Stimulated activated CD4-positive, alpha-beta T cell treated with anti-CD3 and anti-CD28 coated beads, Interleukin-4, amount 100 ng/mL, for 1 hour (primary cell): ENCODE measurements at regions not wholly inside any gene's neighbourhood (a gene's known extent, or its start where the extent isn't known, plus 50 kb on each side); places are given as distances from the start of the nearest gene placed in this dataset.
A peak's percentile ranks its signal among the peaks of the same experiment; 100 is the strongest.

Experiments used
- DNase-seq: peaks from one replicate; pipeline ENCODE4 v3.0.0-alpha.2; 2020

DNA sequence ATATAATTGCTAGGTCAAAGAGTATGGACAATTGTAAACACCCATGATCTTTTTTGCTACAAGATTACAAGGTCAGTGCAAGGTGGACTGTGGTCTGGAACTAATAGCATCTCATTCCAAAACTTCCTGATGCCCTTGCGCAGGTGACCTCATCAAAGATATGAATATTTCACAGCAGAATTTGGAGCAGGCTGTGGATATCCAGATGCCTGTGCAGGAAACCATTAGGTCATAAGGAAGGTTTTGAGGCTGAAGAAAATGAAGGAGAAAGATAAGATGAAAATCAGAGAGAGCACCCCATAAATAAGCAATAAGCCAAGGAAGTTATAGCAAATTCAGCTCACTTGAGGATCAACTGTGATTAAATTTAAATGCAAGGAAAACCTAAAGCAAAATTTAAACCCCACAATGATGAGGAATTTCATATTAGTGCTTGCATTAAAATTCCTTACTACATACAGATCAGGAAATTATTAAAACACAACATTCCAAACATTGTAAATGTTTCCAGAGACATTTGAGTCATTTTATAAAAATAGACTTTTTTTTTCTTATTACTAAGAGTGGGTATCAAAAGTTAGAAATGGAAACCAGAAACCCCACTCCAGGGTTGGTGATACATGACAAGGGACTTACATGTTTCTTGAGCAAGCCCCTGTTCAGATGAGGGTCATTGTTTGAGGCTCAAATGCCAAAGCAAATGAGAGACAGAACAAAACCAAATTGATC, 100.7 kb upstream of the FAM9C start:
- DNase-seq, result no peak

DNA sequence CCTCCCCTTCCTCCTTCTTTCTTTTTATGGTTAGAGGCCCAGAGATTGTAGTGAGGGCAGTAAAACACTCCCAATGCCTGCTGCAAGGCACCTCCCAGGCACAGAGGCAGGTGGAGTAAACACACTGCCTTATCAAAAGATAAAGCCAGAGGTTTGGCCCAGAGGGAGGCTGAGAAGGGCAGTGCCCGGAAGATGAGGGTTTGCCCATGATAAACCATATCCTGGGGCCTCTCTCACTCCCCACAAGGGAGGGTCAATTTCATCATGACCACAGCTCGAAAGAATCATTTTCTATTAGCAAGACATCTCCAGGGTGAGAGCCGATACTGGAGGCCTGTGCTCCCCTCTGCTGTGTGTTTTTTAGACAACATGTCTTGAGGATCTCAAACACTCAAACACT, 98.5 kb upstream of the FAM9C start:
- no peak for DNase-seq

GRCh38 chrX:13140007-13140406, 95.6 kb upstream of the FAM9C start:
- no peak for DNase-seq

DNA sequence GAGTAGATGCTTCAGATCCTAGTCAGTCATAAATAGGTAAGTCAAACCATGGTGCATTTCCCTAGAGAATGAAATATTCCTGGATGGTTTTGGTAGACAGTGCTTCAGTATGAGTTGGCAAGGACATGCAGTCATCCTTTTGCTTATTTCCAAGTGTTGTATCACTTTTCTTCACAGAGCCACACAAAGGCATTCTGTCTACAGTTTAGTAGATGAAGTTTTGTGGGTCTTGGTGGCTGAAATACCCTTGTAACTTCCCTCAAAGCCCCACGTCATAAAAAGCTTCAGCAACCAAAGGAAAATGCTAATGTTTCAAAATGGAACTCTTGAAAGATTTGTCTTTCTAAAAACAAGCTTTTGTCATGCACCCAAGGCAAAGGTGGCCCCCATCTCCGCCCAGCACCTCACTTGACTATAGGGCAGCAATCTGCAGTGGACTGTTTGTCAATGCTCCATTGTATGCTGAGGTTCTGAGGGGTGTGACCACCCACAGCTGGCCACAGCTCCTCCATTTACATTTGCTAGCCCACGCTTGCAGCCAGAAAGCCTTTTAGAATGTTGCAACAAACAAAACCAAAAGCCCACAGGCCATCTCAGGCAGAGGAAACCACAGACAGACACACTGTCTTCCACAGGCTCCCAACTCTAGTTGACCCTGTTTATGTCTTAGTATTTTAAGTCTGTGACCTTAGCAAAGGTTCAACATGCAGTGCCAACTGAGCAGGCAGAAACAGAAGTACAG, 87.1 kb upstream of the FAM9C start:
- no peak for DNase-seq

GRCh38 chrX:13130816-13131215, 86.4 kb upstream of the FAM9C start:
- no peak for DNase-seq

DNA sequence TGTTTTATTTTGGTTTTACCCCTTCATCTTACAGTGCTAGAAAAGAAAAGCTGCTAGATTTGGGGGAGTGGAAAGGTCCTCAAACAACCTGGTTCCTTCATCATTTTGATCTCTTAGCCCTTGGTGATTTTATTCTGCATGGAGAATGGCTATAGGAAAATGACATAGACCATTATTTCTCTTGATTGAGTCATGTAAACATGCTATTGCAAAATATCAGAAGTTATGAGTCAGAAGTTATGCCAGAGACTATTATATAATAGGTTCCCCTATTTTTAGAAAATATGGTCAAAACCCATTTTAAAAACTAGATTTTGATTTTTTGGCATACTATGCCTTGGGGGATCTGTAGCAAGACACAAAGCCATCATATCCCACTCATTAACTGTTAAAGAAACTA, 83.7 kb upstream of the FAM9C start:
- DNase-seq, result no peak

GRCh38 chrX:13126775-13127174, 82.4 kb upstream of the FAM9C start:
- DNase-seq, result no peak

- DNase-seq, result no peak
Observed at GRCh38 chrX:13125188-13125587, 80.8 kb upstream of the FAM9C start.

- DNase-seq, result no peak
Observed at GRCh38 chrX:13123857-13124345, 79.5 kb upstream of the FAM9C start.

GRCh38 chrX:13123247-13123856, 78.9 kb upstream of the FAM9C start:
- no peak for DNase-seq

DNA sequence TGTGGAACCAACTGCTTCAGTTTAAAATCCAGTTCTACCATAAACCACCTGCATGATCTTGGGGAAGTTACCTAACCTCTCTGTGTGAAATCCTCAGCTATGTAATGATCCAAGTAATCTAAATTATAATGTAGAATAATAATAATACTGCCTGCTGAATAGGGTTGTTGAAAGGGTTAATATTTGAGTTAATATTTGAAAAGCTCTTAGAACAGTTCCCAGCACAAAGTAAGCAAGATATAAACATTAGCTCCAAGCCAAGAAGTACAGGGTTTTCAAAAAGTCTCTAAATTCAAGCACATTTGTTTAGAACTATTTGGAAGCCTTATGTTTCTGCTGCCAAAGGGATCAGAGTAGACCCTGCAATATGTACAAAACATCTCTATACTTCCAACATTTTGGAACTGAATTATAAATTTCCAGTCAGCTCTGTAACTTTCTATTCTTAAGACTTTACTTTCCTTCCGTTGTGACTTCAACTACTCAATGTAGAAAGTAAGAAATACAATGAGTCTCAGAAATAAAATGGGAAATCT, 76.7 kb upstream of the FAM9C start:
- no peak for DNase-seq

GRCh38 chrX:13120017-13120416, 75.6 kb upstream of the FAM9C start:
- DNase-seq, result no peak

DNA sequence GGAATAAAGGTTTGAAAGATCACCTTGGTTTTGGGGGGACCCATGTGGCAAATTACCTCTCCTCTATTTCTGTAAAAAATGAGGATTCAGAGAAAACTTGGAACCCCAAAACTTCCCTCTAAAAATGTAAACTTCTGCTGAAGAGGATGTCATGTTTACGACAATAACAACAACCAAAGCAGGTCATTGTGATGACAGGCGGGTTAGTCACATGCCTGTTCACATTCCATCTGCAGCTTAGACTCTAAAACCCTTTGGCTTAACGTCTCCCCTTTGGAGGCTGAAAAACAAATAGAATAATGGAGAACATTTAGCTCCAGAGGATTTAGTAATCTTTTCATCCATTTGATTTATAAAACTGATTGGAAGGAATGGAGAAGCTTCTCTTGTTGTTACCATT, 75.0 kb upstream of the FAM9C start:
- no peak for DNase-seq

DNA sequence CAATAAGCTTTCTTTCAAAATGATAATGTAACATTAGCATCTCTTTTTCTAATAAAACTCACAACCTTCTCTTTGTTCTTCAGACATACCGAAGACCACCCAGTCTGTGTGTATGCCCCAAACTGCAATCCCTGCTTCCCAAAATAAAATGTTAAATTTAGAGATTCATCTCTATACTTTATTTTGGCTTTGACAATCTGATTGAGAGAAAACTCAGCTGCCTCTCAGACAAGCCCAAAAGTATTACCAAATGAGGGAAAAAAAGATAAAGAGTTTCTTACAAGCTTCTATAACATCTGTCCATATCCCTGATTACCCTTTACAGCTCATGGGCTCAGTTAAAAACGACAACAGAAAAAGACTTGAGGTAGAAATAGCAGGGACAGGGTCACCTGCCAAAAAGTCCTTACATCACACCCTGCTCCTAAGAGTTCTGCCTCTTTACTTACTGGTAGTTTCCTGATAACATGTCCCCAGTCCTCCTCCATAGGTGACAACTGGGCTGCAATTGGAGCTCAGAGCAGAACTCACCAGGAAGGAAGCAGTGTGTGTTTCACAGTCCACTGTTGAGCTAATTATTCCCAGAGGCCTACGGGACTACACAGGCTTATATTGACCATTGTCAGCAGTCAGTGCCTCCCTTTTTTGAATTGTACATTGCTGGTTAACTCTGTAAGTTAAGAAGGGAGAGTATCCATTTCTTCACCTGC, 70.9 kb upstream of the FAM9C start:
- DNase-seq, result no peak

GRCh38 chrX:13112499-13112898, 68.1 kb upstream of the FAM9C start:
- no peak for DNase-seq

DNA sequence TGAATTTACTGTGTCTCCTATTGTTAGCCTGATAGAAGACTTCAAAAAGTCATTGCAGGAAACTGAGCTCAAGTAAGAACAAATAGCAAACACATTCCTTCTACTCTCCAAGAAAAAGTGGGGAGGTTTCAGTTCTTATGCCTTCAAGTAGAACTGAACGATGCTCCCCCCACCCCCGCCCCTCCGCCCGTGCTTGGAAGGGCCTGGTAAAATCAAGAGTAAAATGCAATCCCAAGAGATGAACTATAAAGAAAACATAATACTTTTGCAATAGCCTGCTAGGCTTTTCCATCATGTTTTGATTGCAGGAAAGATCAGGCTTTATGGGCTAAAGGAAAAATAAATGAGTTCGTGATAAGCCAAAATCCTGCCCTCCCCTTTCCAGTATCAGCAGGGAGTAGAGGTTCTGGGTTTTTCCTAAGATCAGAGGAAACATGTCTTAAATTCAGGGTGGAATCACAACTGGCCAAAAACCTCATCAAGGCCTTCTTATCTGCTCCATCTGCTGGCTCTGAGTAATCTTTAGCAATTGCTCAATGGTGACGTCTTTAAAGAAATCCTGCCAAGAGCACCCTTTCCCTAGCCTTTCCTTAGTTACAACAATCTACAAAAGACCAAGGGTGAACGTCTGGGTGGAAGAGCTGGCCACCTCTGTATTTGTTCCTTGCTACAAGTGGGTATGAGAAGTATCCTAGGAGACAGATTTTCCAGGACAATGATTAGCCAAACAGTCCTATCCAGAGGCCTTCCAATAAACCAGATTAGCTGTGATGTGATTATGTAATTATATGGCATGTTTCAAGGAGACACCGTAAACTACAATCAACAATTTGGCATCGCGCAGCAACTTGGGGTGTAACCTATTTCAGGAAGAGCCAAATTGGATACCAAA, 66.3 kb upstream of the FAM9C start:
- DNase-seq, result no peak

- no peak for DNase-seq
Observed at GRCh38 chrX:13109817-13110216, 65.4 kb upstream of the FAM9C start.

DNA sequence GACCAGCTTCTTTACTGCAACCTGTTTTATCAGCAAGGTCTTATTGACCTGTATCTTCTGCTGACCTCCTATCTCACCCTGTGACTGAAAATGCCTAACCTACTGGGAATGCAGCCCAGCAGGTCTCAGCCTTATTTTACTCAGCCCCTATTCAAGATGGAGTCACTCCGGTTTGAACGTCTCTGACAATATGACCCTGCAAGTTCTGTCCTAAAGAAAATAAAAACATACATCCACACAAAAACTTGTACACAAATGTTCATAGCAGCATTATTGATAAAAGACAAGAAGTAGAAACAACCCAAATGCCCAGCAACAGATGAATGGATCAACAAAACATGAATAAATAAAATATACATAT, 59.5 kb upstream of the FAM9C start:
- DNase-seq, result no peak

GRCh38 chrX:13103188-13103913, 58.9 kb upstream of the FAM9C start:
- DNase-seq, result no peak

- DNase-seq, result no peak
Observed at GRCh38 chrX:13102636-13103035, 58.2 kb upstream of the FAM9C start.

GRCh38 chrX:13101441-13102139, 57.2 kb upstream of the FAM9C start:
- DNase-seq, result peak; percentile 40
